Colonic mucosa (tissue), 4 donors: ENCODE measurements at regions not wholly inside any gene's neighbourhood (a gene's known extent, or its start where the extent isn't known, plus 50 kb on each side); places are given as distances from the start of the nearest gene placed in this dataset.

ENCODE experiments used
- DNase-seq: peaks from one replicate; pipeline ENCODE4 v3.0.0-alpha.2; 2020
- H3K27ac ChIP-seq: fragments of 200-600 bp; one replicate; pipeline ENCODE4 v1.8.0; 2021
- H3K27me3 ChIP-seq: fragments of 200-600 bp; one replicate; pipeline ENCODE4 v1.8.0; 2021
- H3K36me3 ChIP-seq: fragments of 200-600 bp; one replicate; pipeline ENCODE4 v1.8.0; 2021
- H3K4me1 ChIP-seq: fragments of 200-600 bp; one replicate; pipeline ENCODE4 v1.8.0; 2021; ENCODE audit warnings: mild to moderate bottlenecking
- H3K4me3 ChIP-seq: fragments of 200-600 bp; one replicate; pipeline ENCODE4 v1.8.0; 2021
- H3K9ac ChIP-seq, 2 donors: one replicate each; pipeline ENCODE4 v1.7.0; 2013; ENCODE audit warnings: control low read depth in 2 of 2, low read depth in 2 of 2, low read length in 2 of 2
- H3K9me3 ChIP-seq: fragments of 200-600 bp; one replicate; pipeline ENCODE4 v1.8.0; 2021
- intact Hi-C: fragments of 100-400 bp; cut with DNase I; formaldehyde crosslinking; loops from one replicate; pipeline ENCODE4 v1.14.1; 2022
- TF ChIP-seq, protein P1 (sequence below): fragments of 200-600 bp; IDR thresholded peaks from one replicate; pipeline ENCODE4 v1.8.0; 2022; ENCODE audit warnings: antibody characterized with exemption, mild to moderate bottlenecking
- donor health status: healthy.
- donor health status: DM: no; HTN: no; CAD: no.
- donor health status: DM: no; HTN: no; CAD: no.

DNA sequence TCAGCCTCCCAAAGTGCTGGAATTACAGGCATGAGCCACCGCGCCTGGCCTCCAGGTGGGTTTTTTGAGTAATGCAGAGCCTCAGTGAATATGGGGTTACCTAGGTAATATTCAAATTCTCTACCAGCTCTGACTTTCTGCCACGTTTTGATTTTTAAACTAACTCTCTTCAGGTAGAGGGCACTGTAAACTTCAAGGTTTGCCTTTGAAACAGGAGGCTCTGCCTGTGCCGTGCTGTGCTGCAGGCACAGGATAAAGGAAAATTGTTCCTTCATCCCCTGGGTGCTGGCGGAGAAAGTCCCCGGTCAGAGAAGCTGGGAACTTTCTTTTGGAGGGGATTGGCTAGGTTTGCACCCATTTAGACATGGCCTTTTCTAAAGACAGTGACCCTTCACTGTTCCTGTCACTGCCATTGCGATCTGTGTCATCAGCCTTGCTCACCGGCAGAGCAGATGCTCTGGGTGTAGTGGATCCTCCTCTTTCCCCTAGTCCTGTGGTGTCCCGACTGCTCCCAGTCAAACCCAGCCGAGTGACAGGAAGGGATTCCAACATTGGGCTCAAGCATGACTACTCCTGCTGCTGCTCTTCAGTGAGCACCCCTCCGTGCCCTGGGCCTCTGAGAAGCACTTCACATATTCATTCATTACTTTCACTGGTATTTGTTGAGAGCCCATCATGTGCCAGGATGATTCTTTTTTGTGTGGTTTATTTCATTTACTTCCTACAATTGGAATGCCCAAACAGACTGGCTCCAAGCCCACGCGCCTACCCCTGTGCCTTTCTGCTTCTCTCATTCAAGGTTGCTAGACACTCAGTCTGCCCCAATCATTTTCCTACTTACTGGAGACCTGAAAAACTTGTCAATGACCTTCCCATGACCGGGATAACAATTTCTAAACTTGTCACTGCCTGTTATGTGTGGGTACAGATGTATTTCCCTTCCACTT, 103.6 kb downstream of the TMEM30B start:
- no peaks in the 10 kb centered on the region for H3K36me3 ChIP-seq
- no peak overlapping the region for H3K4me3 ChIP-seq
- H3K4me1 ChIP-seq = no peaks in the 10 kb centered on the region
- no peaks in the 10 kb centered on the region for H3K9me3 ChIP-seq
- intact Hi-C loops = no loop called here
- H3K27me3 ChIP-seq = no peaks in the 10 kb centered on the region
- TF ChIP-seq, protein P1, sequence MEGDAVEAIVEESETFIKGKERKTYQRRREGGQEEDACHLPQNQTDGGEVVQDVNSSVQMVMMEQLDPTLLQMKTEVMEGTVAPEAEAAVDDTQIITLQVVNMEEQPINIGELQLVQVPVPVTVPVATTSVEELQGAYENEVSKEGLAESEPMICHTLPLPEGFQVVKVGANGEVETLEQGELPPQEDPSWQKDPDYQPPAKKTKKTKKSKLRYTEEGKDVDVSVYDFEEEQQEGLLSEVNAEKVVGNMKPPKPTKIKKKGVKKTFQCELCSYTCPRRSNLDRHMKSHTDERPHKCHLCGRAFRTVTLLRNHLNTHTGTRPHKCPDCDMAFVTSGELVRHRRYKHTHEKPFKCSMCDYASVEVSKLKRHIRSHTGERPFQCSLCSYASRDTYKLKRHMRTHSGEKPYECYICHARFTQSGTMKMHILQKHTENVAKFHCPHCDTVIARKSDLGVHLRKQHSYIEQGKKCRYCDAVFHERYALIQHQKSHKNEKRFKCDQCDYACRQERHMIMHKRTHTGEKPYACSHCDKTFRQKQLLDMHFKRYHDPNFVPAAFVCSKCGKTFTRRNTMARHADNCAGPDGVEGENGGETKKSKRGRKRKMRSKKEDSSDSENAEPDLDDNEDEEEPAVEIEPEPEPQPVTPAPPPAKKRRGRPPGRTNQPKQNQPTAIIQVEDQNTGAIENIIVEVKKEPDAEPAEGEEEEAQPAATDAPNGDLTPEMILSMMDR = no peak
- DNase-seq = no peak
- no peak overlapping the region for H3K9ac ChIP-seq
- H3K27ac ChIP-seq = no peak overlapping the region

DNA sequence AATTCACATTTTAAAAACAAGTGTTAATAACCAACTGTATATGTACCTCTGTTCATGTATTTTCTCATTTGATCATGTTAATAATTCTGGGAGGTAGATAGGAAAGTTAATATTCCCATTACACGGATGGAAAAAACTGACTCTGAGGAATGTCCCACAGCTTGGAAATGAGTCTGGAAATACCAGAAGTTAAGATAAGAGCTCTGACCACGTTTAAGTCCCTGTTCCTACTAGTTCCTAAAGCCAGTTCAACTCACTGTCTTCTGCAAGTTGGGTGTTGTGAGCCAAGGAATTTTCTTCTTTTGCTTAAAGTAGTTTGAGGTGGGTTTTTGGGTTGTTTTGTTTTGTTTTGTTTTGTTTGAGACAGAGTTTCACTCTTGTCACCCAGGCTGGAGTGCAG, 104.5 kb downstream of the TMEM30B start:
- no peak overlapping the region for H3K27ac ChIP-seq
- H3K36me3 ChIP-seq = no peaks in the 10 kb centered on the region
- no peak for DNase-seq
- no peak overlapping the region for H3K9ac ChIP-seq
- H3K27me3 ChIP-seq = no peaks in the 10 kb centered on the region
- H3K4me1 ChIP-seq = no peaks in the 10 kb centered on the region
- H3K9me3 ChIP-seq = no peaks in the 10 kb centered on the region
- TF ChIP-seq, protein P1 = no peak
- intact Hi-C loops = no loop called here
- H3K4me3 ChIP-seq = no peak overlapping the region

DNA sequence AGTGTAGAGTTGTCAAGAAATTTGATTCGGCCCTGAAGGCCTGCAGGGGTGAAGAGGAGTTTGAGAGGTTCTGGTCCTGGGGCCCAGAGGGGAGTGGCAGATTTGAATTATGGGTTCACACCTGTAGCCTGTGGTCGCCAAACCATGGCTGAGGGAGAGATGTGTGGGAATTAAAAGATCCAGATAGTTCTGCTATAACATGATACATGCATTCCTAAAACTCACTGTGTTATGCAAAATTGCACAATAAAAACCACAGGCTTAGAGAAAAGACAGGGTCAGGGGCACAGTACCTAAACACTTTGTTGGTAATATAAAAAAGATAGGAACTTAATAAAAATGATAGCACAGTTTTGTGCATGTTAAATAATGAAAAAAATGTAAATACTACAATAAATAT, 106.2 kb downstream of the TMEM30B start:
- no peaks in the 10 kb centered on the region for H3K27me3 ChIP-seq
- TF ChIP-seq, protein P1 = no peak
- no peak overlapping the region for H3K4me3 ChIP-seq
- intact Hi-C loops = no loop called here
- no peak for DNase-seq
- no peaks in the 10 kb centered on the region for H3K9me3 ChIP-seq
- H3K27ac ChIP-seq = no peak overlapping the region
- H3K9ac ChIP-seq = no peak overlapping the region
- H3K36me3 ChIP-seq = no peaks in the 10 kb centered on the region
- no peaks in the 10 kb centered on the region for H3K4me1 ChIP-seq

DNA sequence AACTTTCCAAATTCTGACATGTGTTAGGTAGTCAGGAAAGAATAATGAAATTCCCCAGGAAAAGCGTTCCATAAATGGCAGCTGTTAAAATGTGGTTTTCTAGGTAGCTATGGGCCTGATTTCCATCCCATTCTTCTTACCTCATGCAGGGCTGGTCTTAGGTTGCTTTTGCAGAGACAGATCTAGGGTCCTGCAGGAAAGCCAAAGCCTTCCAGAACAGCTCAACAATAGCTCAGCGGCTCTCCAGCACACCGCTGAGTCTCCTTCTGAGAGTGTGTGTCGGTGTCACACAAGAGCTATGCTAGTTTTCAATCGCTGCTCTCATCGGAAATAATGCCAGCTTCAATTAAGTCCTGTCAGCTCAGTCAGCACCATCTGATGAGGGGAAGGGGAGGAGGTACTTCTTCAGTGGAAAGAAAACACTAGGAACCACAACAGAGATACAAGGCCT, 106.7 kb downstream of the TMEM30B start:
- Histone ChIP-seq H3K4me1 (no peaks in the 10 kb centered on the region), H3K36me3 (no peaks in the 10 kb centered on the region), H3K27ac (no peak overlapping the region), H3K4me3 (no peak overlapping the region), H3K9me3 (no peaks in the 10 kb centered on the region), H3K27me3 (no peaks in the 10 kb centered on the region), H3K9ac (no peak overlapping the region)
- intact Hi-C loops = no loop called here
- TF ChIP-seq, protein P1 = no peak
- DNase-seq = no peak

DNA sequence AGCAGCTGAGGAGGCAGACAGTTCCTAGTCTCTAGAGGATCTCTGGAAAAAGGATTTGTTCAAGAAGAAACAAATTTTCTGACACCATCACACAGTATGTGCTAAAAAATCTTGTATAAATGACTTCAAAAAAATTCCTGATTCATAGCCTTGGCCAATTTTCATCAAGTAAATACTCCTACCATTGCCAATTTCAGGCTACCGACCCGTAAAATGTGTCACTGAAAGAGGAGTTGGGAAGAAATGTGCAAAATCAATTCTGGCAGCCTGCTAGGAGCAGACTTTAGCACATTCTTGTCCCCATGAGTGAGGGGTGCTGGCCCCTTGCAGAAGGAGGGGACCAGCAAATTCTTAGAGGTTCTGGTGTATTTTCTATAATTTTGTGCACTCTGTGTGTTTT, 109.4 kb downstream of the TMEM30B start:
- DNase-seq = no peak
- Histone ChIP-seq H3K4me3 (no peak overlapping the region), H3K9ac (no peak overlapping the region), H3K27me3 (no peaks in the 10 kb centered on the region), H3K4me1 (no peaks in the 10 kb centered on the region), H3K27ac (no peak overlapping the region), H3K36me3 (no peaks in the 10 kb centered on the region), H3K9me3 (no peaks in the 10 kb centered on the region)
- intact Hi-C loops = no loop called here
- TF ChIP-seq, protein P1 = no peak
